Activated naive CD8-positive, alpha-beta T cell treated with anti-CD3 and anti-CD28 coated beads, Interleukin-2, amount 50 U/mL, for 24 hours (primary cell): ENCODE measurements at regions not wholly inside any gene's neighbourhood (a gene's known extent, or its start where the extent isn't known, plus 50 kb on each side); places are given as distances from the start of the nearest gene placed in this dataset.
A peak's percentile ranks its signal among the peaks of the same experiment; 100 is the strongest.

ENCODE experiments used
- ATAC-seq: fragments of 150-1000 bp; cut with Tn5 transposase; one replicate; pipeline ENCODE4 v1.10.0; 2021
- DNase-seq: peaks from one replicate; pipeline ENCODE4 v3.0.0; 2021
- H3K27ac Mint-ChIP-seq: one replicate; pipeline ENCODE4 v1.8.0; 2021; ENCODE audit warnings: mild to moderate bottlenecking, mixed read lengths
- H3K27me3 Mint-ChIP-seq: one replicate; pipeline ENCODE4 v1.8.0; 2021; ENCODE audit warnings: mixed read lengths
- H3K36me3 Mint-ChIP-seq: one replicate; pipeline ENCODE4 v1.8.0; 2021; ENCODE audit warnings: low read depth, mixed read lengths
- H3K4me1 Mint-ChIP-seq: one replicate; pipeline ENCODE4 v1.8.0; 2021; ENCODE audit warnings: mixed read lengths
- H3K4me3 Mint-ChIP-seq: one replicate; pipeline ENCODE4 v1.8.0; 2021; ENCODE audit warnings: mild to moderate bottlenecking, moderate library complexity, mixed read lengths
- H3K9me3 Mint-ChIP-seq: one replicate; pipeline ENCODE4 v1.8.0; 2021; ENCODE audit warnings: mixed read lengths

DNA sequence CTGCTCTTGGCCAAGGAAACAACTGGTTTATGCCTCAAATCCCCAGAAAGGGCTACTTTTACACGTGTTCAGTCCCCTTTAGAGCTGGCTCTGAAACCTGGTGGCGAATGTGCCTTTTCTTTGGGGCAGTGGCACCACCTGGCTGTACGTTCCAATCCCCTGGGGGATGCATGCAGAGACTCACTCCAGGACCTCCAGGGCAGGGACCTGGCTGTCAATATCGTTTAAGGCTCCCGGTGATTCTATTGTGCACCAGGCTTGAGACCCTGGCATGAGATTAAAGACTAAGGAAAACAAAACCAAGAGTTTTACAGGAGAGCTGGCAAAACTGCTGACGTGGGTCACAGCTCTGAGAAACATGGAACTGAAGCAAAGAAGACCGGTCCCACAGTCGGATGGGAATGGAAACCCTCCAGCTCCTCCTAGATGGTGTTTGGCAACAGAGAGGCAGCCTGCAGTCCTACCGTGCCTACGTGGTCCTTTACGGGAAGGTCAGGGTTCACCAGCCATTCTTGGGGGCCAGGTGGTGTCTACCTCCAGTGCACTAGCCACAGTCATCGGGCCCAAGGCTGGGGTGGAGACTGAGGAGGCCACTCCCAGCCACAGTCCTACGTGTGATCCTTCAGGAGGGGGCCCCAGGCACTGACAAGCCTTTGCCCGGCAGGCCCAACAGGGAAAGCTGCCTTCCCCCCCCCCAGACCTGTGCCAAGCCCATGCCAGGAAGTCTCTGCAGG is 203.3 kb upstream of the CST7 start:
- DNase-seq (no peak), ATAC-seq (no peak)
- Mint-ChIP-seq H3K4me1 (peaks cover 3% of the 10 kb centered on the region), H3K27me3 (peaks cover 2% of the 10 kb centered on the region), H3K9me3 (no peaks in the 10 kb centered on the region), H3K4me3 (no peak overlapping the region), H3K36me3 (no peaks in the 10 kb centered on the region), H3K27ac (no peak overlapping the region)

DNA sequence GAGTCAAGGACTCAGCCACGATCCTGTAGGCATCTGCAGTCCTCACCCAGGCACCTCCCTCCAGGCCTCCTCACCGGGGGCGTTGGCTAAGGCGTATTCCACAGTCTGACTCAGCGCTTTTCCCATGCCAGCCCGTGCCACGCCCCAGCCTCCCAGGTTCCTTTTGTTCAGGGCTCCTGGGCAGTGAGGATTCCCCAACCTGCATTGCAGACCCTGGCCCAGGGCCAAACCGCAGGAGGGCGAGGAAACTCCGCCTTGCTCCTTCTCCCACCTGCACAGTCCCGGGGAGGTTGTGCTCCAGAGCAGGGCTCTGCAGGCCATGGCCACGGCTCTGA is 202.8 kb upstream of the CST7 start:
- Mint-ChIP-seq H3K36me3 (no peaks in the 10 kb centered on the region), H3K27ac (no peak overlapping the region), H3K4me3 (no peak overlapping the region)

DNA sequence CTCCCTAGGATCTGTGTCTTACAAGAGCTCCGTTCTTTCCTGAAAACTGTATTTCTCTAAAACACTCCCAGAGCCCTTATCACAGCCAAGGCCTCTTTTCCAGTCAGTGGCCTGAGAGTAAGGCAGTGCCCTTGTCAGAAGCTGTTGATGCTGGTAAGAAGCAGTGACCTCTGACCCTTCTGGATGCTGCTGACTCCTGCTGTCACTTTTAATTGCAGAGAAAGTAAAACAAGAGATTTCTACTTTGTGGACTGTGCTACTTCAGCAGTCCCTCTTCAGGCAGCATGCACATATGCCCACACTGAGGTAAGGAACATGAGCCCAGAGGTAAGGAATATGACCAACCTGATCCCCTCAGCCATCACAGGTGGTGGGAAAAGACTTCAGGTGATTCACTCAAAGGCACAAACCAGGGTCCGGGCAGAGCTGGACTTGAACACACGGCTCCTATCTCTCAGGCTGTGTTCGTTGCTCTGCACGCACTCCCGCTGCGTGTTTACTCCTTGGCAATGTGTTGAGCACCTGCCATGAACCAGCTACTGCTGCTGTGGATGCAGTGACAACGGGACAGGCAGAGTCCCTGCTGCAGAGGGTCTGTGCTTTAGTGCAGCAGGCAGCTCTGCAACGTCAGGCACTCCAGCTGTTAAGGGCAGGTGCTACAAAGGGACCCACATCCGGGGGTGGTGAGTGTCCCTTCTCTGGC is 201.9 kb upstream of the CST7 start:
- Mint-ChIP-seq H3K4me3 (no peak overlapping the region), H3K4me1 (peaks cover 3% of the 10 kb centered on the region), H3K9me3 (no peaks in the 10 kb centered on the region), H3K36me3 (no peaks in the 10 kb centered on the region), H3K27me3 (peaks cover 2% of the 10 kb centered on the region), H3K27ac (no peak overlapping the region)
- peak; percentile 14 for ATAC-seq
- DNase-seq: no peak

More for the DNA sequence above, 202.8 kb upstream of the CST7 start:
- no peak for ATAC-seq
- Mint-ChIP-seq H3K27me3 (peaks cover 2% of the 10 kb centered on the region), H3K9me3 (no peaks in the 10 kb centered on the region), H3K4me1 (peaks cover 3% of the 10 kb centered on the region)
- DNase-seq: no peak

DNA sequence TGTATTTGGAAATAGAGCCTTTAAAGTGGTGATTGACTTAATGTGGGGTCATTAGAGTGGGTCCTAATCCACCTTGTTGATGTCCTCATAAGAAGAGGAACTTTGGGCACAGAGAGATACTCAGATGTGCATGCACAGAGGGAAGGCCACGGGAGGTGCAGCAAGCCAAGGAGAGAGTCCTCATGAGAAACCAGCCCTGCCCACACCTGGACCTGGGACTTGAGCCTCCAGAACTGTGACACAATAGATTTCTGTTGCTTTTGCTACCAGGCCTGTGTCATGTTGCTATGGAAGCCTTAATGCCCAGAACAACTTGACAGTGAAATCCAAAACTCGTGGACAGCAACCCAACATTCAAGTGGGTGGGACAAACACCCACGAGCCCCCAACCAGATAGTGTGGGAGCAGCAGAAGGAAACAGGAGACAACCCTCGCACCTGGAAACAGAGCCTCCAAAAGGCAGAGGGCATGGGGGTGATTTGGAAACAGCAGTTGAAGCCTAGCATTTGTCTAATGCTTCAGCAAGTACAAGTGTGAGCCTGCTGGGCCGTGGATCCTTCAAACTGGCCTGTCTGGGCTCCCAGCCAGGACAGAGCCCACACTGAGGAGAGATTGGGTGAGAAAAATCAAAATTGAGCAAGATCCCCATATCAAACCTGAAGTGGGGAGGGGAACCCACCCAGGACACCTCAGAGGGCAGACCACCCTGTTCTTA is 201.0 kb upstream of the CST7 start:
- H3K9me3 Mint-ChIP-seq: no peaks in the 10 kb centered on the region
- DNase-seq: no peak
- peaks cover 2% of the 10 kb centered on the region for H3K27me3 Mint-ChIP-seq
- ATAC-seq: no peak
- no peak overlapping the region for H3K27ac Mint-ChIP-seq
- H3K4me1 Mint-ChIP-seq: peaks cover 3% of the 10 kb centered on the region
- H3K4me3 Mint-ChIP-seq: no peak overlapping the region
- no peaks in the 10 kb centered on the region for H3K36me3 Mint-ChIP-seq

DNA sequence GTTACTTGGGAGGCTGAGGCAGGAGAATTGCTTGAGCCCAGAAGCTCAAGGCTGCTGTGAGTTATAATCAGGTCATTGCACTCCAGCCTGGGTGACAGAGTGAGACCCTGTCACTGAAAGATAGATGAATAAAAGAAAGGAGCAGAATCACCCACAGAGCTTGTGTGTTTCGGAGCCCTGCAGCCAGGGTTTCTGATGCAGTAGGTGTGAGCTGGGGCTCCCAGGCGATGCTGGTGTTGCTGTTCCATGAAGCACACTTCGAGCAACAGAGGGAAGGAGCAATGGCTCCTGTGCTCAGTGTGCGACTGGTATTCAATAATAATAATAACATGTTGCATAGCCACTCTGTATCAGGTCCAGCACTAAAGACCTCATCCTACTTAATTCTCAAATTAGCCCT is 197.5 kb upstream of the CST7 start:
- Mint-ChIP-seq H3K36me3 (no peaks in the 10 kb centered on the region), H3K27ac (no peak overlapping the region), H3K9me3 (no peaks in the 10 kb centered on the region), H3K4me3 (no peak overlapping the region), H3K27me3 (peaks cover 2% of the 10 kb centered on the region), H3K4me1 (peaks cover 3% of the 10 kb centered on the region)
- no peak for ATAC-seq
- DNase-seq: no peak

DNA sequence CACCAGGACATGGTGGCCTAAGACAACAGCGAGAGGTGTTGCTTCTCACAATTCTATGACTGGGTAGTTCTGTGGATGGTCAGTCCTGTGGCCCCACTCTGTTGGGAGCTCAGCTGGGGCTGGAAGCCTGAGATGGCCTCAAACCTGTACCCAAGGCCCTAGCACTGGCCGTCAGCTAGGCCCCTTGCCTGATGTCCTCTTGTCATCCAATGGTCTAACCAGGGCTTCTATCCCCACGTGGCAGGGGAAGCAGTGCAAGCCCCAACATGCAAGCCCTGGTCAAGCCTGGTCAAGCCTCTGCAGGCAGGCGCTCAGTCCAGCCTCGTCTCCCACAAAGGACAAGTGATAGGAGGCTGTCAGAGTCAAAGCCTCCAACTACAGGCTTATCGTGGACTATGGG is 196.5 kb upstream of the CST7 start:
- Mint-ChIP-seq H3K27ac (no peak overlapping the region), H3K9me3 (no peaks in the 10 kb centered on the region), H3K36me3 (no peaks in the 10 kb centered on the region), H3K4me3 (no peak overlapping the region), H3K4me1 (no peaks in the 10 kb centered on the region), H3K27me3 (peaks cover 4% of the 10 kb centered on the region)
- DNase-seq (no peak), ATAC-seq (no peak)

DNA sequence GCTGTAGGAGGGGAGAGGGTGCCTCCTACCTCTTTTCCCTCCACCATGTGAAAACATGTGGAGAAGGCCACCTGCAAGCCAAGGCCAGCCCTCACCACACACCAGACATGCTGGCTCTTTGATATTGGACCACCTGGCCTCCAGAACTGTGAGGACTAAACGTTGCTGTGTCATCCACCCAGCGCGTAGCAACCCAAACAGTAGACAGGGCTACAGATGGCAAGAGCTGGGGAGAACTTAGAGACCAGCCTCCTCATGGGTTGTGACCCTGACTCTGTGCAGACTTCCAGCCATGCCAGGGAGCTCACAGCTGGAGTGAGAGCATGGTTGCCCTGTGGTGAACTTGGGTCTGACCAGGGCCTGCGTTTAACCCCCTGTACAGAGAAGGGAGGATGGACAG is 195.9 kb upstream of the CST7 start:
- H3K4me3 Mint-ChIP-seq: no peak overlapping the region
- ATAC-seq: no peak
- no peaks in the 10 kb centered on the region for H3K4me1 Mint-ChIP-seq

DNA sequence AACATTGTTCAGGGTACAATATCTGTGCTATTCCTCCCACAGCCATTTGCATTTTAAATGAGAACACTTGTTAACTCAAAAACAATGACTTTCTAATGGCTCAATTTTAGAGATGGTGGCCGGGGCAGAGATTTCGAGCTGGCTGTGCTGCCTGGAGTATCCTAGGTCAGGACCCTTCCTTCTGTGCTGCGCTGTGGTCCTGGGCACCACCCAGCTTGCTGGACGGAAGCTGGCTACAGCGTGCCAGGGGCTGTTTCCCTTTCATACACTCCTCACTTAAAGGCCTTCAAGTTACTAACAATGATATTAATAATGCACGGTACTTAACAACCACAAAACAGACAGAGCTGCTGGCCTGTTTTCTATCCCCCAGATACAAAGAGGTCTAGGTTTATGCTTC is 194.4 kb upstream of the CST7 start:
- no peaks in the 10 kb centered on the region for H3K36me3 Mint-ChIP-seq
- H3K27ac Mint-ChIP-seq: no peak overlapping the region
- H3K27me3 Mint-ChIP-seq: peaks cover 2% of the 10 kb centered on the region
- no peaks in the 10 kb centered on the region for H3K4me1 Mint-ChIP-seq
- ATAC-seq: no peak
- H3K4me3 Mint-ChIP-seq: no peak overlapping the region
- H3K9me3 Mint-ChIP-seq: no peaks in the 10 kb centered on the region
- DNase-seq: no peak

More for the DNA sequence above, 195.9 kb upstream of the CST7 start:
- H3K27ac Mint-ChIP-seq: no peak overlapping the region
- H3K27me3 Mint-ChIP-seq: peaks cover 4% of the 10 kb centered on the region
- no peaks in the 10 kb centered on the region for H3K36me3 Mint-ChIP-seq
- H3K9me3 Mint-ChIP-seq: no peaks in the 10 kb centered on the region
- no peak for DNase-seq

DNA sequence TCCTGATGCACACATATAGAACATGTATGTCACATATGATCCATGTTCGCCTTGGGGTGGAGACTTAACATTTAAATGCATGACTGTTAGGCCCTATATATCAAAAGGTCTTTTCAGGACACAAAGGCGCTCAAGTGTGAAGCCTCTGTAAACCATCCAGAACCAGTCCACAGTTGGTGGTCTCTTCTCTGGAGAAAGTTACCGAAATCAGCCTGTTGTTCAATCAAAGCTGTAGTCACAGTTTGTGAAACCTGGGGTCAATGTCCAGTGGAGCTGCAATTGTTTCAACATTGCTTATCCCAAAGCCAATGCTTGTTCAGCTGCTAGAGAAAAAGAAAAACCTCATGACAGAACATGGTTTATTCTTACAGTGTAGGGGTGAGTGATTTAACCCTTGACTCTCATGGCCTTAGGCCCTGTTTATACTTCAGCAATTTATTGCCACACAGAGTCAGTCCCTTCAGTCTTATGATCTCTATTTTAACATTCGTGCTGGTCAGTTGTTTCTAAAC is 193.6 kb upstream of the CST7 start:
- no peak for DNase-seq
- Mint-ChIP-seq H3K4me1 (no peaks in the 10 kb centered on the region), H3K27me3 (peaks cover 2% of the 10 kb centered on the region), H3K4me3 (no peak overlapping the region), H3K9me3 (peaks cover 6% of the 10 kb centered on the region), H3K27ac (no peak overlapping the region), H3K36me3 (no peaks in the 10 kb centered on the region)
- no peak for ATAC-seq

DNA sequence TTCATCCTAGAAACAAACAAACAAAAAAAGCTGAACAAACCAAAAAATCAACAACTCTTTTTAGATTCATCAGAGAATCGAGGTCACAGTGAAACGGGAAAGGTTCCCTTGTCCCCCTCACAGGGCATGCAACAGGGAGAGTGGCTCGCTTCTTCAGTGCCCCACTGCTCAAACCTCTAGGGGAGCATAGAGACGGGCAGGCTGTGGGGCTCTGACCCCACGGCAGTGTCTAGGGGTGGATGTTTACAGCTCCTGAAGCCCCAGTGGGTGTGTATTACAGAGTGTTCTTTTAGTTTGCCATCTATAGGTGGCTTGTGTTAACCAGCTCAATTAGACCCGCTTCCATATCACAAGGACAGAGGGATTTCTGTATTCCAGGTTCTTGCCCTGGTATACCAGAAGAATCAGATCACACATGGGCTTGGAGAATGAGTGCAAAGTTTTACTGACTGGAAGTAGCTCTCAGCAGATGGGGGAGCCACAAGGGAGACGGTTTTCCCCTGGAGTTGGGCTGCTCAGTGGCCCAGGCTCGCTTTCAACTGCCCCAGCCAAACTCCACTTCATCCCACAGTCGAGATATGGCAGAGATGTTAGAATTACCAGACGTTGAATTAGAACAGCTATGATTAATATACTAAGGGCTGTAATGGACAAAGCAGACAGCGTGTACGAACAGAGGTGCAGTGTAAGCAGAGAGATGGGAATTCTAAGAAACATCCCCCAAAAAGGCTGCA is 192.6 kb upstream of the CST7 start:
- Mint-ChIP-seq H3K9me3 (peaks cover 6% of the 10 kb centered on the region), H3K27me3 (peaks cover 2% of the 10 kb centered on the region), H3K27ac (no peak overlapping the region), H3K4me1 (no peaks in the 10 kb centered on the region), H3K36me3 (no peaks in the 10 kb centered on the region), H3K4me3 (no peak overlapping the region)
- no peak for DNase-seq
- ATAC-seq: no peak

DNA sequence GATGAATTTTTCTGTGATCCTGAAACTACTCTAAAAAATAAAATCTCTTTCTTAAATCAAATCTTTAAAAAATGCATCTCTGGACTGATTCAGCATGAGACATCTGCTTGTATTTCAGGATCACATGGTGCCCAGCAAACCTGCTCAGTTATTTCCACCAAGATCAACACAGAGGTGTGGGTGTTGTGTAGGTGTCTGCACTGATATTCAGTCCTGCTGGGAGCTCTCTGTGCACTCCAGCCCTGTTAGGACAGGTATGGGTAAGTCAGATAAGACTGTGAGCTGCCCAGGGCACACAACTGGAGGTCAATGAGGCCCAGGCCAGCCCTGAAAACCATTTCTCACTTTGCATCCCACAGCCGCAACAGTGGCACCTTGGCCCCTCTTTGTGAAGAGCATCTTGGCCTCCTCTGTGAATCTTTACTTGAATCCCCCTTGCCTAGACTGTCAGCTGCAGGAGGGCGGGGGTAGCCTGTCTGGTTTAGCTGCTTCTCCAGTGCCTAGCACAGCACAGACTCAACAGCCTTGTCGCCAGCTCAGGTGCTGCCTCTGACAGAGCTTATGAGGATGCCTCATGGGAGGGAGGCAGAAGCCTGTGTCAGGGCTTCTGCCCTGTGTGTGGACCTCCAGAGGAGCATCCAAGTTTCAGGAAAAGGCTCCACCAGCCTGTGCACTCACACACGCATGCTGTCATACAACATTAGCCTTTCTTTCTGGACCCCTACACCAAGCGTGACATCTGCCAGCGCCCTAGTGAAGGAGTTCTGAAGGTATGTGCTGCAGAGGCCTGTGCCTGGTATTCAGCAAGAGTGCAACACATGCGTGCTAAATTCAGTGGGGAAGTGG is 187.6 kb upstream of the CST7 start:
- Mint-ChIP-seq H3K9me3 (peaks cover 6% of the 10 kb centered on the region), H3K36me3 (no peaks in the 10 kb centered on the region)

DNA sequence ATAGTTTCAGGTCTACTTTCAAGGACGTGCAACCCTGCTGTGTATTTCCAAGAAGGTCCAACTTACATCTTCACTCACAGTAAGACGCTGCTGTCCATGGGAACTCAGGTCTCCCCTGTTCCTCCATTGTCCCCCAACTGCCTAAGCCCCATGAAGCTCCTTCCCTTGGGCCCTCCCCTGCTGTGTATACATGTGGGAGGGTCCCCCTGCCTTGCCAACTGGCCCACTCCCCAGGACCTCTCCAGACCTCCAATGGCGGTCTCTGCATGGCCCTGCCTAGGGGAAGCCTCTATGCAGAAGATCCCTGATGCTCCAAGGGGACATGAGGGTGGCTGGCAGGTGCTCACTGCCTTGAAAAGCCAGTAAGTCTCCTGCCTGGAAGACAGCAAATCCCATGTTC is 186.7 kb upstream of the CST7 start:
- H3K36me3 Mint-ChIP-seq: no peaks in the 10 kb centered on the region
- H3K27me3 Mint-ChIP-seq: peaks cover 1% of the 10 kb centered on the region
- ATAC-seq (no peak), DNase-seq (no peak)
- no peaks in the 10 kb centered on the region for H3K4me1 Mint-ChIP-seq
- H3K4me3 Mint-ChIP-seq: no peak overlapping the region
- H3K9me3 Mint-ChIP-seq: peaks cover 6% of the 10 kb centered on the region
- no peak overlapping the region for H3K27ac Mint-ChIP-seq

More for the DNA sequence above, 187.6 kb upstream of the CST7 start:
- no peak for ATAC-seq
- no peak overlapping the region for H3K27ac Mint-ChIP-seq
- H3K27me3 Mint-ChIP-seq: peaks cover 3% of the 10 kb centered on the region
- DNase-seq: no peak
- no peaks in the 10 kb centered on the region for H3K4me1 Mint-ChIP-seq
- no peak overlapping the region for H3K4me3 Mint-ChIP-seq

DNA sequence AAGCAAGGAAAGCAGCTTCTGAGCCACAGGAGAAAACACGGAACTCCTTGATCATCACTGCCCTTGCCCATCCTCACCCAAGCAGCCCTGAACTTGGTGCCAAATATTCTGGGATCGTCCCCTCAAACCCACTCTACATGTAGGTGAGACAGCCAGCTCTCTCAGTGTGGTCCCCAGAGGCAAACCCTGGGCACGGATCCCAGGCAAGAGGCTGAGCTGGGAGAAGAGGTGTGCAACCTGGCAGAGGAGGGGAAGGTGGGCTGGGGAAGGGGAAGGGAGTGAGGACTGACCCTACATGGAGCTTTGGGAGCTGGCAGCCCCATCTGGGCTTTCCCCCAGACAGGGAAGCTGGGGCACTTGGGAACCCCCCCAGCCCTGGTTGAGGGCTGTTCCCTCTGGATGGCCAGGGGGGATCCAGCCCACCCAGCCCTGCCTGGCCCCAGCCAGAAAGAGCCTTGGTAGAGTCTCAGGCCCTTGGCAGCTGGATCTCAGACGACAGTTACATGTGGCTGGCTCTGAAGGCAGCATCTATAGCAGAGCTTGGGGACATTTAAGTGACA is 186.2 kb upstream of the CST7 start:
- DNase-seq (no peak), ATAC-seq (no peak)
- Mint-ChIP-seq H3K4me3 (no peak overlapping the region), H3K36me3 (no peaks in the 10 kb centered on the region), H3K9me3 (peaks cover 6% of the 10 kb centered on the region), H3K27ac (no peak overlapping the region), H3K4me1 (no peaks in the 10 kb centered on the region), H3K27me3 (peaks cover 1% of the 10 kb centered on the region)
